HG02610 (cell line): ENCODE measurements at regions not wholly inside any gene's neighbourhood (a gene's known extent, or its start where the extent isn't known, plus 50 kb on each side); places are given as distances from the start of the nearest gene placed in this dataset.

Experiments
- ATAC-seq: cut with Tn5 transposase; IDR thresholded peaks from one replicate; pipeline ENCODE4 v1.9.1; 2021; ENCODE audit warnings: mild to moderate bottlenecking, moderate library complexity; ENCODE audit not compliant: unreplicated experiment

GRCh38 chr4:166259081-166259480 lies 386.0 kb downstream of the TLL1 start:
- ATAC-seq, result no peak

- no peak for ATAC-seq
Observed at GRCh38 chr4:166274136-166274761, 401.2 kb downstream of the TLL1 start.

- no peak for ATAC-seq
Observed at GRCh38 chr4:166274775-166275174, 401.7 kb downstream of the TLL1 start.

- ATAC-seq, result no peak
Observed at GRCh38 chr4:166277401-166277800, 404.4 kb downstream of the TLL1 start.

- no peak for ATAC-seq
Observed at GRCh38 chr4:166277853-166278252, 404.8 kb downstream of the TLL1 start.

GRCh38 chr4:166279261-166279660 lies 406.2 kb downstream of the TLL1 start:
- no peak for ATAC-seq

- ATAC-seq, result no peak
Observed at GRCh38 chr4:166280642-166281041, 407.6 kb downstream of the TLL1 start.

- ATAC-seq, result no peak
Observed at GRCh38 chr4:166282081-166282770, 409.2 kb downstream of the TLL1 start.

GRCh38 chr4:166284221-166284620 lies 411.2 kb downstream of the TLL1 start:
- no peak for ATAC-seq

GRCh38 chr4:166290426-166290825 lies 417.4 kb downstream of the TLL1 start:
- ATAC-seq, result no peak

GRCh38 chr4:166293556-166293955 lies 420.5 kb downstream of the TLL1 start:
- no peak for ATAC-seq

- no peak for ATAC-seq
Observed at GRCh38 chr4:166301266-166301665, 428.2 kb downstream of the TLL1 start.

- no peak for ATAC-seq
Observed at GRCh38 chr4:166308647-166309046, 435.6 kb downstream of the TLL1 start.

GRCh38 chr4:166309286-166309685 lies 436.2 kb downstream of the TLL1 start:
- no peak for ATAC-seq

- no peak for ATAC-seq
Observed at GRCh38 chr4:166311169-166311568, 438.1 kb downstream of the TLL1 start.

GRCh38 chr4:166312166-166312565 lies 439.1 kb downstream of the TLL1 start:
- no peak for ATAC-seq

- no peak for ATAC-seq
Observed at GRCh38 chr4:166314902-166315301, 441.9 kb downstream of the TLL1 start.

- no peak for ATAC-seq
Observed at GRCh38 chr4:166315721-166316467, 442.9 kb downstream of the TLL1 start.

- ATAC-seq, result no peak
Observed at GRCh38 chr4:166318810-166319525, 445.9 kb downstream of the TLL1 start.

GRCh38 chr4:166323250-166323649 lies 450.2 kb downstream of the TLL1 start:
- ATAC-seq, result no peak

- peak; percentile 60 for ATAC-seq
Observed at GRCh38 chr4:166324321-166324720, 451.3 kb downstream of the TLL1 start.
